ENCODE measurements at regions not wholly inside any gene's neighbourhood (a gene's known extent, or its start where the extent isn't known, plus 50 kb on each side); places are given as distances from the start of the nearest gene placed in this dataset.

DNA sequence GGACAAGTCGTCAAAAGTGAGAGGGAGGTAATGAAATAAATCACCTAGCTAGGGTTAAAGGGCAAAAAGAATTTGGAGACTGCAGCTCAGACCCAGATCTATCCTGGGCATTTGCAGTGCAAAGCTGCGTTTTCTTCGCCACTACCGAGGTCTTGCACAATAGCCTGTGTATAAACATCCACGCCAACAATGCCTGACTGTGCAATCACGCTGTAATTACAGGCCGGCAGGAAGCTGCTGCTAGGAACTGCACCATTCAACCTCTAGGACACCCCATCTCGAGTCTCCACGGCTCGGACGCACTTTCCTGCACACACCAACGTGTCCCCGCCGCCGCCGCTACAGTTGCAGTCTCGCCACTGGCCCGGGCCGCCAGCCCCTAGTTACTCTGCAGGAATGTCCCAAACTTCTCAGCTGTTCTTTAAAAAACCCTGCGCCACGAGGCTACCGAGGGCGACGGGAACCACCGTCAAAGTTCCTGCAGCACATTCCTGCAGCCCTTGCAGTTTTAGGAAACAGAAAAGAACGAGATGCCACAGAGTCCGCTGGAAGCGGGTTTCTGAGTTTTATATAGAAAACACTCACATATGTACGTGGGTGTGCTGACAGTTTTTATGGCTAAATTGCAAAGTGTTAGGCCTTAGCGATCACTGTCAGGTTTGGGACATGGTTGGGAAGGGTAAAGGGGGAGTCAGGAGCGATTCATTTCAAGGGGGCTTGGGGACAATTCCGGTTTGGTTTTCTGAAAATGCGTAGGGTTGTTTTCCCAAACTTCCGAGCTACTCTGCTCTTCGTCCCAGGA is 65.6 kb upstream of the PTGR2 start:
- H3K4me1 Mint-ChIP-seq (ENCODE audit: low read depth): peaks cover 64% of the 10 kb centered on the region
- no peaks in the 10 kb centered on the region for H3K9me3 Mint-ChIP-seq
- H3K27ac Mint-ChIP-seq: peak overlapping the region; percentile 93
- H3K36me3 Mint-ChIP-seq (ENCODE audit: low read depth): peaks cover 20% of the 10 kb centered on the region
- peak overlapping the region; percentile 91 for H3K4me3 Mint-ChIP-seq
- peak; percentile 74 for DNase-seq
- no peaks in the 10 kb centered on the region for H3K27me3 Mint-ChIP-seq

GRCh38 chr14:73785336-73785833 is 66.2 kb upstream of the PTGR2 start:
- Mint-ChIP-seq H3K4me1 (ENCODE audit: low read depth) (peaks cover 71% of the 10 kb centered on the region), H3K4me3 (peak overlapping the region; percentile 91), H3K36me3 (ENCODE audit: low read depth) (peaks cover 20% of the 10 kb centered on the region), H3K27ac (peak overlapping the region; percentile 93), H3K27me3 (no peaks in the 10 kb centered on the region), H3K9me3 (no peaks in the 10 kb centered on the region)
- DNase-seq: no peak

DNA sequence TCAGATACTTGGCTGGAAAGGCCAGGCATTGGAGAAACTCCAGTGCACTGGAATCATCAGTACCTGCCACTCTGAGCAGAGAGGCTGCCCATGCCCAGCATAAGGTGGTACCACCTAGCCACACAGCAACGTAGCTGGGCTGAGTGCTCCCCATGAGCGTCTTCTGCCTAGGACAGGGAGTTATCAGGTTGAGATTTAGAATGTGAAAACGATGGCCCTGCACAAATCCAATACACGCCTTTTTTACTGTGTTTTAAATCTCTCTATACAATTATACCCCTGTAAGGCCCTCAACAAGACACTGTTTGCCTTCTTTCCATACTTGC is 66.7 kb upstream of the PTGR2 start:
- no peaks in the 10 kb centered on the region for H3K27me3 Mint-ChIP-seq
- no peak for DNase-seq
- H3K4me1 Mint-ChIP-seq (ENCODE audit: low read depth): peaks cover 72% of the 10 kb centered on the region
- no peaks in the 10 kb centered on the region for H3K9me3 Mint-ChIP-seq
- H3K27ac Mint-ChIP-seq: peak overlapping the region; percentile 93
- peak overlapping the region; percentile 91 for H3K4me3 Mint-ChIP-seq
- H3K36me3 Mint-ChIP-seq (ENCODE audit: low read depth): peaks cover 20% of the 10 kb centered on the region

GRCh38 chr14:73784181-73784987 is 67.2 kb upstream of the PTGR2 start:
- Mint-ChIP-seq H3K27ac (peak overlapping the region; percentile 93), H3K27me3 (no peaks in the 10 kb centered on the region), H3K4me1 (ENCODE audit: low read depth) (peaks cover 68% of the 10 kb centered on the region), H3K4me3 (peak overlapping the region; percentile 91), H3K36me3 (ENCODE audit: low read depth) (peaks cover 20% of the 10 kb centered on the region), H3K9me3 (no peaks in the 10 kb centered on the region)
- DNase-seq: no peak

GRCh38 chr14:73783107-73783727 is 68.4 kb upstream of the PTGR2 start:
- H3K4me3 Mint-ChIP-seq: peak overlapping the region; percentile 91
- no peaks in the 10 kb centered on the region for H3K9me3 Mint-ChIP-seq
- H3K27ac Mint-ChIP-seq: peak overlapping the region; percentile 93
- H3K27me3 Mint-ChIP-seq: no peaks in the 10 kb centered on the region
- peaks cover 63% of the 10 kb centered on the region for H3K4me1 Mint-ChIP-seq (ENCODE audit: low read depth)
- peaks cover 20% of the 10 kb centered on the region for H3K36me3 Mint-ChIP-seq (ENCODE audit: low read depth)
- no peak for DNase-seq

DNA sequence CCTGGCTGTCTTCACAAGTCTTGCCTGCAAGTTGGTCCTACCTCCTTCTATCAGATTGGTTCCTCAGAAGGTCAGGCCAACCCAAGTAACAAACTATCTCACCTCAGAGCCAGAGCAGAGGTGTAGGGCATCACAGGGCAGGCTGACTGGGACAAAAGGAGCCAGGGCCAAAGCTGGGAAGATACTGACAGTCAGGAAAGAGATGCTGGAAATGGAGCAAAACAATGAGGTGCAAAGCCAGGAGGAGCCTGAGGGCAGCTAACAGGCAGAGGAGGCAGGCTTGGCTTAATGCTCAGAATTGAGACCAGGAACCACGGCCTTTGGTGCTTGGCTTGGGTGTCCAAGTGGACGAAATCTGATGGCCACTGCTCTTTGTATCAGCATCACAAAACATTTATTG is 68.4 kb upstream of the PNMA1 start:
- Mint-ChIP-seq H3K4me3 (no peak overlapping the region), H3K27me3 (no peaks in the 10 kb centered on the region), H3K4me1 (ENCODE audit: low read depth) (peaks cover 62% of the 10 kb centered on the region), H3K27ac (peak overlapping the region; percentile 93), H3K36me3 (ENCODE audit: low read depth) (peaks cover 20% of the 10 kb centered on the region), H3K9me3 (no peaks in the 10 kb centered on the region)
- DNase-seq: no peak

GRCh38 chr14:73780896-73781295 is 66.7 kb upstream of the PNMA1 start:
- Mint-ChIP-seq H3K36me3 (ENCODE audit: low read depth) (peaks cover 10% of the 10 kb centered on the region), H3K4me3 (no peak overlapping the region), H3K27ac (no peak overlapping the region), H3K4me1 (ENCODE audit: low read depth) (peaks cover 71% of the 10 kb centered on the region), H3K27me3 (no peaks in the 10 kb centered on the region), H3K9me3 (no peaks in the 10 kb centered on the region)
- no peak for DNase-seq

GRCh38 chr14:73780391-73780790 is 66.2 kb upstream of the PNMA1 start:
- peaks cover 71% of the 10 kb centered on the region for H3K4me1 Mint-ChIP-seq (ENCODE audit: low read depth)
- H3K27ac Mint-ChIP-seq: peak overlapping the region; percentile 24
- H3K4me3 Mint-ChIP-seq: no peak overlapping the region

GRCh38 chr14:73778736-73779135 is 64.6 kb upstream of the PNMA1 start:
- Mint-ChIP-seq H3K4me1 (ENCODE audit: low read depth) (peaks cover 71% of the 10 kb centered on the region), H3K9me3 (no peaks in the 10 kb centered on the region), H3K27ac (peak overlapping the region; percentile 16), H3K4me3 (no peak overlapping the region), H3K27me3 (no peaks in the 10 kb centered on the region), H3K36me3 (ENCODE audit: low read depth) (peaks cover 6% of the 10 kb centered on the region)
- no peak for DNase-seq

More at GRCh38 chr14:73780391-73780790, 66.2 kb upstream of the PNMA1 start:
- no peak for DNase-seq
- Mint-ChIP-seq H3K27me3 (no peaks in the 10 kb centered on the region), H3K36me3 (ENCODE audit: low read depth) (peaks cover 6% of the 10 kb centered on the region), H3K9me3 (no peaks in the 10 kb centered on the region)

- DNase-seq: no peak
- peaks cover 70% of the 10 kb centered on the region for H3K4me1 Mint-ChIP-seq (ENCODE audit: low read depth)
- no peak overlapping the region for H3K4me3 Mint-ChIP-seq
- H3K27ac Mint-ChIP-seq: peak overlapping the region; percentile 65
- peaks cover under 1% of the 10 kb centered on the region for H3K36me3 Mint-ChIP-seq (ENCODE audit: low read depth)
- no peaks in the 10 kb centered on the region for H3K27me3 Mint-ChIP-seq
- no peaks in the 10 kb centered on the region for H3K9me3 Mint-ChIP-seq
Measured at GRCh38 chr14:73777420-73777819, 63.2 kb upstream of the PNMA1 start.

DNA sequence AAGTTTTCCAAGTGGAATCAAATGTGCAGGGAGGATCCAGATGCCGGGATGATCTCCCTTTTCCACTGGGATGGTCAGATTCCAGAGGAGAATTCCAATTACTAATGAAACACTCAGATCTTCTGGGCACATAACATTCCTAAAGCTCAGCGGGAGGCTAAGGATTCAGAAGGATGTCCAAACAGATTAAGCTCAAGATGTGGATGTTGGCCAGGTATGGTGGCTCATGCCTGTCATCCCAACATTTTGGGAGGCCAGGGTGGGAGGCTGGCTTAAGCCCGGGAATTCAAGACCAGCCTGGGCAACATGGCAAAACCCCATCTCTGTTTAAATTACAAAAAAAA is 62.0 kb upstream of the PNMA1 start:
- H3K9me3 Mint-ChIP-seq: no peaks in the 10 kb centered on the region
- H3K4me1 Mint-ChIP-seq (ENCODE audit: low read depth): peaks cover 80% of the 10 kb centered on the region
- H3K4me3 Mint-ChIP-seq: no peak overlapping the region
- peaks cover 2% of the 10 kb centered on the region for H3K36me3 Mint-ChIP-seq (ENCODE audit: low read depth)
- peak overlapping the region; percentile 76 for H3K27ac Mint-ChIP-seq
- no peak for DNase-seq
- no peaks in the 10 kb centered on the region for H3K27me3 Mint-ChIP-seq

DNA sequence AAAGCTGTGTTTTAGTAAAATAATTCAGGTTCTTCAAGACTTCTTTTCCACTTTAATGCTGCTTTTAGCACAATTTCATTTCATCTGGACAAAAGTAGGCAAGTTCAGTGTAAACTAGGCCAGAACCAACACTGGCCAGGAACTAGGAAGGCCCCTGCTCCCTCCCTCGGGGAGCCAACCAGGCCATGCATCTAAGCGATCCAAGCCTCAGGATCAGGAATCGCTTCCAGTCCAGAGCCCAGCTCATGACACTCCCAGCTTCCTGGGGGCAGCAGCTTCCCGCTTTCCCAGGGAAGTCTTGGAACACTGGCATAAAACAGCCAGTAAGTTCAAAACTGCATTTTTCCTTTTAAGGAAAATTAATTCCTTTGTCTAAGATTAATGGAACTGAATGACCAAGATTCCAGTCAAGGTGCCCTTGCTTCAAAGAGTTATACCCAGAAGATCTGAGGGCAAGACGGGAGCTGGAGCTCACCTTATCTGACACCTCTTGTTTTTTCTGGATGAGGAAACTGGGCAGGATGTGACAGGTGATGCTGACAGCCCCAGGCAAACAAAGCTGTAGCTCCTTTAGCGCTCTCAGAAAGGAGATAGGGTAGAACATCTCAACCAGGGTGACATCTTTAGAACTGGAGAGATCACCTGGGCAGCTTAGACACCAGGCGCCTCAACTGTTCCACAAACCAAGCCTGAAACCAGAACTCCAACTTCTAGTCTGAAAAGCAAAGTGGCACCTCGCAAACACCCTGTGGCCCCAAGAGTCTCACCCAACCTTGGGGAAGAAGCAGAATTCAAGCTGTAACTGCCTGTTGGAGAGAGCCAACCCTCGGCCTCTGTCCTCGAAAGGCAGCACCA is 61.4 kb upstream of the PNMA1 start:
- Mint-ChIP-seq H3K4me1 (ENCODE audit: low read depth) (peaks cover 80% of the 10 kb centered on the region), H3K36me3 (ENCODE audit: low read depth) (peaks cover 2% of the 10 kb centered on the region), H3K9me3 (no peaks in the 10 kb centered on the region), H3K4me3 (no peak overlapping the region), H3K27ac (peak overlapping the region; percentile 76), H3K27me3 (no peaks in the 10 kb centered on the region)
- no peak for DNase-seq

DNA sequence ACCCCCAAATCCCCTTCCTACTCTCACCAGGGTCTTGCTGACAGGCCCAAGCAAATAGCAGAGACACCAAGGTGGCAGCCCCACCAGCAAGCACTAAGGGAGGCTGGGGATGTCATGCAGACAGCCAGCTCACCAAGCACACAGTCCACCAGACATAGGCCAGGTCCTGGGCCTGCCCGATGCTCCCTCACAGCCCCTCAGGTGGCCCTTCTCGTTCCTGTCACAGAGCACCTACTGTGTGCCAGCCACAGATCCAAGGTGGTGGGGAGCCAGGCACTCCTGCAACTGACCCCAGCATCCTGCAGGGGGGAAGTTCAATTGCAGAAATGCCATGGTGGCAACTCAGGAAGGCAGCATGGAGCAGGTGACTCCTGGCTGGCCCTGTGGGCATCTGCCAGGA is 60.5 kb upstream of the PNMA1 start:
- Mint-ChIP-seq H3K27ac (peak overlapping the region; percentile 82), H3K36me3 (ENCODE audit: low read depth) (peaks cover 2% of the 10 kb centered on the region), H3K27me3 (no peaks in the 10 kb centered on the region), H3K4me3 (no peak overlapping the region), H3K4me1 (ENCODE audit: low read depth) (peaks cover 83% of the 10 kb centered on the region), H3K9me3 (no peaks in the 10 kb centered on the region)
- no peak for DNase-seq

DNA sequence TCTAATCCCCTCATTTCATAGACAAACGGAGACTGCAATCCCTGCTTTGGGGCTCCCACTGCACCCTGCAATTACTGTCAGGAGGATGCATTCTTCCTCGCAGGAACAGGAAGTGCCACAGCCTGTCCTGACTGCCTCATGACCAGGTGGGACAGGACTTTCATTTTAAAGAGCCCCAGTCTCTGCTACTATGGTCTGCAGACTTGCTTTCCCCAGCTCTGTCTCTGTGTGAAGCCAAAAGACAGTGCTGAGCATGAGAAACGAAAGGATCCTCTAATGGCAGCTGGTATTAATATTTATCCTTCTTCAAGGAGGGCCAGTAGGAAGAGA is 60.0 kb upstream of the PNMA1 start:
- H3K27ac Mint-ChIP-seq: peak overlapping the region; percentile 82
- H3K9me3 Mint-ChIP-seq: no peaks in the 10 kb centered on the region
- H3K4me3 Mint-ChIP-seq: no peak overlapping the region
- H3K27me3 Mint-ChIP-seq: no peaks in the 10 kb centered on the region
- peaks cover 85% of the 10 kb centered on the region for H3K4me1 Mint-ChIP-seq (ENCODE audit: low read depth)
- H3K36me3 Mint-ChIP-seq (ENCODE audit: low read depth): peaks cover 2% of the 10 kb centered on the region
- peak; percentile 32 for DNase-seq
